Gastrocnemius medialis (tissue), 4 donors: ENCODE measurements at regions not wholly inside any gene's neighbourhood (a gene's known extent, or its start where the extent isn't known, plus 50 kb on each side); places are given as distances from the start of the nearest gene placed in this dataset.

ENCODE experiments used
- ATAC-seq, 2 donors: fragments of 150-250 bp; one replicate each; pipeline ENCODE4 v1.9.1; 2016
- DNase-seq, 2 donors: peaks; one replicate each; pipeline ENCODE4 v3.0.0-alpha.2; 2019
- H3K27ac ChIP-seq, 4 donors: fragments of 200-600 bp; sonication (generic); 1 replicate in 1 of 4; 2 replicates in 3 of 4; pipeline ENCODE4 v1.5.1; 2016 to 2018; ENCODE audit warnings: mild to moderate bottlenecking in 2 of 4, moderate library complexity in 1 of 4
- H3K27me3 ChIP-seq, 3 donors: fragments of 200-600 bp; sonication (generic) in 2 of 3; 1 replicate in 1 of 3; 2 replicates in 2 of 3; pipeline versions ENCODE4 v1.5.1 to v1.6.0; 2016 to 2019; ENCODE audit warnings: mild to moderate bottlenecking in 1 of 3, moderate library complexity in 1 of 3
- H3K36me3 ChIP-seq, 2 donors: fragments of 200-600 bp; sonication (generic) in 1 of 2; one replicate each; pipeline ENCODE4 v1.5.1; 2017 to 2018
- H3K4me1 ChIP-seq, 2 donors: fragments of 200-600 bp; sonication (generic) in 1 of 2; one replicate each; pipeline ENCODE4 v1.5.1; 2016 to 2017; ENCODE audit warnings: mild to moderate bottlenecking in 2 of 2
- H3K4me3 ChIP-seq, 4 donors: fragments of 200-600 bp; sonication (generic) in 3 of 4; 1 replicate in 1 of 4; 2 replicates in 3 of 4; pipeline ENCODE4 v1.5.1; 2016 to 2019; ENCODE audit warnings: mild to moderate bottlenecking in 2 of 4
- H3K9me3 ChIP-seq, 3 donors: fragments of 200-600 bp; sonication (generic) in 2 of 3; 1 replicate in 1 of 3; 2 replicates in 2 of 3; pipeline ENCODE4 v1.5.1; 2016 to 2019
- CTCF ChIP-seq, 5 experiments: fragments of 450-650 bp in 3 of 5; fragments of 200-600 bp in 2 of 5; sonication (generic) in 2 of 5; IDR thresholded peaks in 4 of 5; conservative IDR thresholded peaks in 1 of 5; 1 replicate in 4 of 5; 2 replicates in 1 of 5; pipeline ENCODE4 v1.5.1; 2016 to 2019; ENCODE audit warnings: antibody characterized with exemption in 5 of 5, mild to moderate bottlenecking in 3 of 5, moderate library complexity in 3 of 5
- POLR2A ChIP-seq, 2 donors: fragments of 450-650 bp; IDR thresholded peaks; one replicate each; pipeline ENCODE4 v1.6.1; 2017; ENCODE audit warnings: antibody characterized with exemption in 2 of 2, mild to moderate bottlenecking in 2 of 2, moderate library complexity in 2 of 2
- in situ Hi-C, 4 donors: fragments of 200-750 bp; cut with MboI; loops; one replicate each; pipeline versions ENCODE4 v1.15.0 to v1.8.0; 2017; ENCODE audit warnings: low sequenced_read_pairs in 4 of 4
- intact Hi-C: fragments of 100-400 bp; cut with DNase I; formaldehyde crosslinking; loops from one replicate; pipeline ENCODE4 v1.15.1; 2023; ENCODE audit warnings: low total_unique reads

- Histone ChIP-seq H3K36me3 (no peaks in the 10 kb centered on the region), H3K4me1 (no peaks in the 10 kb centered on the region), H3K9me3 (no peaks in the 10 kb centered on the region), H3K27me3 (no peaks in the 10 kb centered on the region), H3K4me3 (no peak overlapping the region), H3K27ac (no peak overlapping the region)
- DNase-seq: no peak
- intact Hi-C loops (no loop called here), in situ Hi-C loops (no loop called here)
- no peak for ATAC-seq
- TF ChIP-seq POLR2A (IDR thresholded peaks at IDR 0.05) (no peak), CTCF (IDR thresholded peaks at IDR 0.05 in 4 of 5, conservative IDR thresholded peaks at IDR 0.05 in 1 of 5) (no peak)
Measured at GRCh38 chr2:188701836-188702235, 272.3 kb upstream of the COL3A1 start.

DNA sequence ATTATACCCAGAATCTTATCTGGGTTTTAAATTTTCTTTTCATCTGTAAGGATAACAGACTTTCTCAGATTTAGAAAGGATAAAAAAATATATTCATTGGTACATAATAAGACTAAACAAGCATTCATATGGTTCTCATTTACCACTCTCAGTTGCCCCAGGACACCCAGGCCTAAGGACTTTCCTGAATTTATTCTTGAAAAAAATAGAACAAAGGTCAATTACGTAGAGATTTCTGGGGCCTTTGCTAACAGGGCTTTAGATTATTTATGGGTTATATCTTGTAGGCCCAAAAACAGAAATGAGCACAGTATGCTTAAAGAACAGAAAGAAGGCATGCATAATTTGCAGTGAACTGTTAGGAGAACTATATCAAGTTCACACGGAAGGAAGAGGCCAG lies 269.0 kb upstream of the COL3A1 start:
- H3K9me3 ChIP-seq: no peaks in the 10 kb centered on the region
- H3K4me1 ChIP-seq: no peaks in the 10 kb centered on the region
- TF ChIP-seq POLR2A (IDR thresholded peaks at IDR 0.05) (no peak), CTCF (IDR thresholded peaks at IDR 0.05 in 4 of 5, conservative IDR thresholded peaks at IDR 0.05 in 1 of 5) (no peak)
- H3K36me3 ChIP-seq: no peaks in the 10 kb centered on the region
- ATAC-seq (no peak), DNase-seq (no peak)
- intact Hi-C loops (no loop called here), in situ Hi-C loops (no loop called here)
- no peak overlapping the region for H3K4me3 ChIP-seq
- no peak overlapping the region for H3K27ac ChIP-seq
- no peaks in the 10 kb centered on the region for H3K27me3 ChIP-seq

DNA sequence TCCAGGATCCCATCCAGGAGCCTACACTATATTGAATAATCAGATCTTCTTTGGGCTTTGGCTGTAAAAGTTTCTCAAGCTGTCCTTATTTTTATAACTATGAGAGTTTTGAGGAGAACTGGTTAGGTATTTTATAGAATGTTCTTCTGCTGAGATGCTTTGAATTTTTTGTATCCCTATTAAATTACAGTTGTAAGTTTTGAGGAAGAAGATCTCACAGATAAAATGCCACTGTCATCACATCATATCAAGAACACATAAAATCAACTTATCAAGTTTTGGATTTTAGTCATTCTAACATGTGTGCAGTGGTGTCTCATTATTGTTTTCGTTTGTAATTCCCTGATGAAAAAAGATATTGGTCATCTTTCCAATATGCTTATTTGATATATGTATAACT lies 260.2 kb upstream of the COL3A1 start:
- in situ Hi-C loops: no loop called here
- intact Hi-C loops: no loop called here
- Histone ChIP-seq H3K36me3 (no peaks in the 10 kb centered on the region), H3K27me3 (no peaks in the 10 kb centered on the region), H3K4me3 (no peak overlapping the region), H3K27ac (no peak overlapping the region), H3K9me3 (no peaks in the 10 kb centered on the region), H3K4me1 (no peaks in the 10 kb centered on the region)
- no peak for ATAC-seq
- no peak for DNase-seq
- TF ChIP-seq POLR2A (IDR thresholded peaks at IDR 0.05): no peak
- no peak for TF ChIP-seq CTCF (IDR thresholded peaks at IDR 0.05 in 4 of 5, conservative IDR thresholded peaks at IDR 0.05 in 1 of 5)

DNA sequence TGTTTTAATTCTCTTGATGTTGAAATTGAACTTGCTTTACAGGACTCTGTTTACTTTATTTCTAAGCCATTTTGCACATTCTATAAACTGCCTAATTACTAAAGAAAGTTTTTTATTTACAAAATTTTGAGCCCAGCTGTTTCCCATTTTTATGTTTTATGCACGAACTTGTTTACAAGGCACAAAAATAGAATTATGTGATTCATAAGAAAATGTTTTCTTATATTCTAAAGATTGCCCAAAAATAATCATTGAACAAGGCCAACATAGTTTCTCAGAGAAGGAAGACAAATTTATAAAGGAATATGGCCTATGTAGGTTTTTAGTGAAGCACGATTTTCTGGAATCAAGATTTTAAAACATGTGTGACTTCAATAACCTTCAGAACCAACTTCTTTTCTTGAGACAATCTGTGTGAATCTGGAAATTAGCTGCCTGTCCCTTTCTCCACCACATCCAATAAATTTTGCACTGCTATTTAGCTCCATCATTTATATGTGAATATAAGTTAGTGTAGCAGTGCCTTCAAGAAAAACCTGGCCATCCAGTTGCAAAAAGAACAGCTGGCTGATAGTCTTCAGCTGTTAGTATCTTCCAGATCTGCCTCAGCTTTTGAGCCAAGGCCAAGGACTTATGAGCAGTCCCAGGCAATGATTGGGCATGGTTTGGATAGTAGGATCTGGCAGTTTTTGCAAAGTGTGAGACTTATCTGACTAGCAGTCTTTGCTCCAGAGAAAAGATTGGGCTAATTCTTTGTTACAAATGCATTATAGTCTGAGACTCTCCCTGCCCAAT lies 253.2 kb upstream of the COL3A1 start:
- TF ChIP-seq CTCF (IDR thresholded peaks at IDR 0.05 in 4 of 5, conservative IDR thresholded peaks at IDR 0.05 in 1 of 5): no peak
- TF ChIP-seq POLR2A (IDR thresholded peaks at IDR 0.05): no peak
- H3K27ac ChIP-seq: no peak overlapping the region
- H3K36me3 ChIP-seq: no peaks in the 10 kb centered on the region
- intact Hi-C loops: no loop called here
- no peaks in the 10 kb centered on the region for H3K9me3 ChIP-seq
- in situ Hi-C loops: no loop called here
- ATAC-seq: no peak
- H3K4me1 ChIP-seq: no peaks in the 10 kb centered on the region
- H3K27me3 ChIP-seq: no peaks in the 10 kb centered on the region
- H3K4me3 ChIP-seq: no peak overlapping the region
- DNase-seq: no peak

GRCh38 chr2:188721784-188722183 lies 252.4 kb upstream of the COL3A1 start:
- no peaks in the 10 kb centered on the region for H3K9me3 ChIP-seq
- in situ Hi-C loops (no loop called here), intact Hi-C loops (no loop called here)
- DNase-seq (no peak), ATAC-seq (no peak)
- H3K4me3 ChIP-seq: no peak overlapping the region
- no peaks in the 10 kb centered on the region for H3K4me1 ChIP-seq
- no peaks in the 10 kb centered on the region for H3K27me3 ChIP-seq
- TF ChIP-seq POLR2A (IDR thresholded peaks at IDR 0.05): no peak
- TF ChIP-seq CTCF (IDR thresholded peaks at IDR 0.05 in 4 of 5, conservative IDR thresholded peaks at IDR 0.05 in 1 of 5): no peak
- no peak overlapping the region for H3K27ac ChIP-seq
- no peaks in the 10 kb centered on the region for H3K36me3 ChIP-seq
